ENCODE measurements at regions not wholly inside any gene's neighbourhood (a gene's known extent, or its start where the extent isn't known, plus 50 kb on each side); places are given as distances from the start of the nearest gene placed in this dataset.

DNA sequence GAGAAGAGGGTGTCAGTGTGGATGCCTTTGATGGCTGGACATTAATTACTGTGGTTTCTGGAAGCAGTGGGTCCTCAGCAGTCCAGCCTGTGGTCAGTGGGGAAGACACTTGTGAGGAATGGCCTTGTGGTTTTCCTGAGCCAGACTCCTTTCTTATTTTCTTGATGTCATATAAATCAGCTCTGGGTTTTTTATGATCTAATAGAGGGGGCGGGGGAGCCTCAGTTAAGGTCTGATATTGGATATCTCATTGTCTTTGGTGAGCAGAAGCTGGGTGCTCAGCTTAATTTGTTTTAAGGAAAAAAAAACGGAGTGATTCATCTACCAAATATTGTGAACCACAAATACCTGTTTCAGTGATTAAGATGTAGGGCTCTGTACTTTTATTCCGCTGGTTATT is 62.1 kb downstream of the OTOR start:
- intact Hi-C loops (cut with micrococcal nuclease; ENCODE audit: unreplicated experiment), result no loop called here
- no peak overlapping the region for H3K4me3 ChIP-seq (ENCODE audit: low read depth, low read length, poor library complexity, severe bottlenecking)
- no peaks in the 10 kb centered on the region for H3K27me3 ChIP-seq (replicated peaks; ENCODE audit: insufficient read depth, low read depth, low read length, poor library complexity)
- H3K9me3 ChIP-seq (ENCODE audit: low read depth, low read length, poor library complexity, severe bottlenecking), result no peaks in the 10 kb centered on the region
- no peak overlapping the region for H3K27ac ChIP-seq (ENCODE audit: low read depth, low read length, poor library complexity, severe bottlenecking)
- TF ChIP-seq CTCF (conservative IDR thresholded peaks at IDR 0.05; ENCODE audit: low read depth, low read length), result no peak
- TF ChIP-seq EZH2 (IDR thresholded peaks at IDR 0.05; ENCODE audit: borderline replicate concordance, low read depth, low read length, poor library complexity, severe bottlenecking), result no peak
- ChIA-PET POLR2A (ENCODE audit: low non-redundant PET) (no interaction called here), CTCF (no interaction called here)
- H3K36me3 ChIP-seq (ENCODE audit: insufficient read depth, low read length, poor library complexity, severe bottlenecking), result no peaks in the 10 kb centered on the region
- no TSS peak for BruUV-seq (replicated peaks)
- peaks cover 10% of the 10 kb centered on the region for H3K4me1 ChIP-seq (ENCODE audit: insufficient read depth, low read length, poor library complexity, severe bottlenecking)
- DNase-seq (ENCODE audit: low spot score), result no peak

DNA sequence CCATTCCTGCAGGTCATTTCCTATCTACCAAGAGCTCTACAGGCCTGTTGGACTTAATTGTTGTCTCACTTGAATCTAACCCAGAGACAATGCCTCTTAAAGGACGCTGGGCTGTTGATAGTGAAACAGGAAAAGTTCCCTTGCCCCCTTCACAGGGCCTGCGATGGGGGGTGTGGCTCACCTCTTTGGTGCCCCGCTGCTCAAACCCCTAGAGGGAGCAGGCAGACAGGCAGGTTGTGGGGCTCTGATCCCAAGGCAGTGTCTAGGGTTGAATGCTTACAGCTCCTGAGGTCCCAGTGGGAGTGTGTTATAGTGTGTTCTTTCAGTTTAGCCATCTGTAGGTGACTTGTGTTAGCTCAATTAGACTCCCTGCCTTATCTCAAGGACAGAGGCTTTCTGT is 68.0 kb downstream of the OTOR start:
- BruUV-seq (replicated peaks), result no TSS peak
- ChIA-PET CTCF (no interaction called here), POLR2A (ENCODE audit: low non-redundant PET) (no interaction called here)
- no peaks in the 10 kb centered on the region for H3K4me1 ChIP-seq (ENCODE audit: insufficient read depth, low read length, poor library complexity, severe bottlenecking)
- TF ChIP-seq EZH2 (IDR thresholded peaks at IDR 0.05; ENCODE audit: borderline replicate concordance, low read depth, low read length, poor library complexity, severe bottlenecking) (no peak), CTCF (conservative IDR thresholded peaks at IDR 0.05; ENCODE audit: low read depth, low read length) (no peak)
- intact Hi-C loops (cut with micrococcal nuclease; ENCODE audit: unreplicated experiment), result no loop called here
- H3K27me3 ChIP-seq (replicated peaks; ENCODE audit: insufficient read depth, low read depth, low read length, poor library complexity), result no peaks in the 10 kb centered on the region
- no peak overlapping the region for H3K4me3 ChIP-seq (ENCODE audit: low read depth, low read length, poor library complexity, severe bottlenecking)
- H3K36me3 ChIP-seq (ENCODE audit: insufficient read depth, low read length, poor library complexity, severe bottlenecking), result no peaks in the 10 kb centered on the region
- DNase-seq (ENCODE audit: low spot score), result no peak
- H3K9me3 ChIP-seq (ENCODE audit: low read depth, low read length, poor library complexity, severe bottlenecking), result no peaks in the 10 kb centered on the region
- H3K27ac ChIP-seq (ENCODE audit: low read depth, low read length, poor library complexity, severe bottlenecking), result no peak overlapping the region

DNA sequence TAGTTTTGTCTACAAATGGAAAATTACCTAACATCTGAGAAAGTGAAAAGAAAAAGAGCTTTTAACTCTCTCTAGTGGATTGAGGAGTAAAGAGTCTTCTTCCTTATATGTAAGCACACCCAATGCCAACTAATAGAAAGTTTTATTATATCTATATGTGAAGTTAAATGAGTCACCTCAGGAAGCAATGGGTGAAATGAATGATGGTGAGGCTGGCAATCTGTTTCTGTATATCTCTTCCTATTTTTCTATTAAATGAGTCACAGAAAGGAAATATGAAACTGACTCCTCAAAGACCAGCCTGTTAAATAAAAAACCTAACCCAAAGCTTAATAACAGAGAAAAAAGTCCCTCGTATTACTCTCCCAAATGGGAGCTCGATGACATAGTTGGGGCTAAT is 71.3 kb downstream of the OTOR start:
- no peak for DNase-seq (ENCODE audit: low spot score)
- intact Hi-C loops (cut with micrococcal nuclease; ENCODE audit: unreplicated experiment), result no loop called here
- Histone ChIP-seq H3K27me3 (replicated peaks; ENCODE audit: insufficient read depth, low read depth, low read length, poor library complexity) (no peaks in the 10 kb centered on the region), H3K4me3 (ENCODE audit: low read depth, low read length, poor library complexity, severe bottlenecking) (no peak overlapping the region), H3K4me1 (ENCODE audit: insufficient read depth, low read length, poor library complexity, severe bottlenecking) (no peaks in the 10 kb centered on the region), H3K27ac (ENCODE audit: low read depth, low read length, poor library complexity, severe bottlenecking) (no peak overlapping the region), H3K9me3 (ENCODE audit: low read depth, low read length, poor library complexity, severe bottlenecking) (no peaks in the 10 kb centered on the region), H3K36me3 (ENCODE audit: insufficient read depth, low read length, poor library complexity, severe bottlenecking) (no peaks in the 10 kb centered on the region)
- ChIA-PET POLR2A (ENCODE audit: low non-redundant PET) (no interaction called here), CTCF (no interaction called here)
- no TSS peak for BruUV-seq (replicated peaks)
- TF ChIP-seq CTCF (conservative IDR thresholded peaks at IDR 0.05; ENCODE audit: low read depth, low read length), result no peak
- no peak for TF ChIP-seq EZH2 (IDR thresholded peaks at IDR 0.05; ENCODE audit: borderline replicate concordance, low read depth, low read length, poor library complexity, severe bottlenecking)
